C4-2B (cell line): ENCODE measurements at regions not wholly inside any gene's neighbourhood (a gene's known extent, or its start where the extent isn't known, plus 50 kb on each side); places are given as distances from the start of the nearest gene placed in this dataset.
"Not testable (repeated sequence)": the region's sequence is repeated elsewhere in the genome, so short reads cannot be mapped to it uniquely, and the experiment has no call there.

Experiments used
- CTCF ChIP-seq: fragments of 450-650 bp; conservative IDR thresholded peaks from 2 replicates; pipeline ENCODE4 v1.5.1; 2017; ENCODE audit warnings: mild to moderate bottlenecking
- ZFX ChIP-seq: fragments of 450-650 bp; IDR thresholded peaks from 2 replicates; pipeline ENCODE4 v1.6.1; 2017

- TF ChIP-seq CTCF, ZFX: not testable (repeated sequence)
These were observed 107.8 kb upstream of the BMPER start for GRCh38 chr7:33797512-33797911.
